Trophoblast cell (in vitro differentiated cells and primary cell): ENCODE measurements at regions not wholly inside any gene's neighbourhood (a gene's known extent, or its start where the extent isn't known, plus 50 kb on each side); places are given as distances from the start of the nearest gene placed in this dataset.
"Not testable (repeated sequence)": the region's sequence is repeated elsewhere in the genome, so short reads cannot be mapped to it uniquely, and the experiment has no call there.

Source experiments
- DNase-seq, 2 donors: peaks; one replicate each; pipeline ENCODE4 v3.0.0-alpha.2; 2016
- H2AFZ ChIP-seq: 2 replicates; pipeline ENCODE4 v1.6.1; 2013; ENCODE audit warnings: low read length, moderate library complexity, mild to moderate bottlenecking; ENCODE audit not compliant: insufficient read depth, poor library complexity
- H2AK5ac ChIP-seq: 2 replicates; pipeline ENCODE4 v1.6.1; 2013; ENCODE audit warnings: mild to moderate bottlenecking, low read length
- H2BK120ac ChIP-seq: 2 replicates; pipeline ENCODE4 v1.6.1; 2013; ENCODE audit warnings: low read length, mild to moderate bottlenecking, moderate library complexity; ENCODE audit not compliant: insufficient read depth, poor library complexity
- H2BK12ac ChIP-seq: 2 replicates; pipeline ENCODE4 v1.6.1; 2013; ENCODE audit warnings: mild to moderate bottlenecking, low read length, moderate library complexity
- H2BK5ac ChIP-seq: 2 replicates; pipeline ENCODE4 v1.6.1; 2013; ENCODE audit warnings: low read length, low read depth, moderate library complexity, mild to moderate bottlenecking; ENCODE audit not compliant: poor library complexity
- H3K14ac ChIP-seq: 2 replicates; pipeline ENCODE4 v1.6.1; 2013; ENCODE audit warnings: mild to moderate bottlenecking, low read length
- H3K18ac ChIP-seq: 2 replicates; pipeline ENCODE4 v1.6.1; 2013; ENCODE audit warnings: mild to moderate bottlenecking, low read length
- H3K23ac ChIP-seq: 2 replicates; pipeline ENCODE4 v1.6.1; 2013; ENCODE audit warnings: low read length
- H3K27ac ChIP-seq: 2 replicates; pipeline ENCODE4 v1.5.1; 2013; ENCODE audit warnings: low read depth, mild to moderate bottlenecking, inconsistent platforms, low read length, moderate library complexity
- H3K27me3 ChIP-seq: 2 replicates; pipeline ENCODE4 v1.6.1; 2013; ENCODE audit warnings: inconsistent platforms, mild to moderate bottlenecking, low read length, moderate library complexity; ENCODE audit not compliant: insufficient read depth
- H3K36me3 ChIP-seq, 2 experiments: 1 replicate in 1 of 2; 2 replicates in 1 of 2; pipeline ENCODE4 v1.6.1; 2013; ENCODE audit warnings: low read length in 2 of 2, mild to moderate bottlenecking in 2 of 2, moderate library complexity in 1 of 2; ENCODE audit not compliant: insufficient read depth in 2 of 2, control insufficient read depth in 1 of 2
- H3K4ac ChIP-seq: 2 replicates; pipeline ENCODE4 v1.6.1; 2013; ENCODE audit warnings: low read depth, mild to moderate bottlenecking, low read length, moderate library complexity
- H3K4me1 ChIP-seq, 2 experiments: 1 replicate in 1 of 2; 2 replicates in 1 of 2; pipeline ENCODE4 v1.6.1; 2013; ENCODE audit warnings: low read length in 2 of 2, mild to moderate bottlenecking in 2 of 2, moderate library complexity in 1 of 2; ENCODE audit not compliant: insufficient read depth in 2 of 2, control insufficient read depth in 1 of 2
- H3K4me2 ChIP-seq: 2 replicates; pipeline ENCODE4 v1.6.1; 2013; ENCODE audit warnings: inconsistent platforms, mild to moderate bottlenecking, low read length, moderate library complexity
- H3K4me3 ChIP-seq: 2 replicates; pipeline ENCODE4 v1.5.1; 2013; ENCODE audit warnings: mild to moderate bottlenecking, low read depth, low read length, inconsistent platforms
- H3K79me1 ChIP-seq: one replicate; pipeline ENCODE4 v1.6.1; 2013; ENCODE audit warnings: low read length
- H3K79me2 ChIP-seq: 2 replicates; pipeline ENCODE4 v1.6.1; 2013; ENCODE audit warnings: low read length, mild to moderate bottlenecking; ENCODE audit not compliant: control insufficient read depth, insufficient read depth, poor library complexity
- H3K9ac ChIP-seq: 2 replicates; pipeline ENCODE4 v1.6.1; 2013; ENCODE audit warnings: mild to moderate bottlenecking, low read length
- H3K9me3 ChIP-seq: 2 replicates; pipeline ENCODE4 v1.6.1; 2013; ENCODE audit warnings: low read depth, mild to moderate bottlenecking, control low read depth, inconsistent platforms, low read length; ENCODE audit not compliant: insufficient read depth
- H4K12ac ChIP-seq: 2 replicates; pipeline ENCODE4 v1.6.1; 2013; ENCODE audit warnings: low read depth, mild to moderate bottlenecking, low read length, moderate library complexity
- H4K8ac ChIP-seq: 2 replicates; pipeline ENCODE4 v1.6.1; 2013; ENCODE audit warnings: low read depth, mild to moderate bottlenecking, low read length, moderate library complexity
- H4K91ac ChIP-seq: one replicate; pipeline ENCODE4 v1.6.1; 2013; ENCODE audit warnings: low read depth, mild to moderate bottlenecking, low read length, moderate library complexity
- WGBS: extraction: QIAGEN DNeasy Blood & Tissue Kit; methylation state at CpG from one replicate; pipeline ENCODE4 v1.1.7; 2013; ENCODE audit warnings: missing lambda C conversion rate; ENCODE audit not compliant: insufficient read length, insufficient coverage; ENCODE audit errors: extremely low coverage; 5-methylcytosine and 5-hydroxymethylcytosine counted together

GRCh38 chr1:190679983-190680382 lies 202.3 kb upstream of the BRINP3 start:
- H4K12ac ChIP-seq = no peak overlapping the region
- no peak overlapping the region for H3K4me3 ChIP-seq
- H3K18ac ChIP-seq = no peak overlapping the region
- no peaks in the 10 kb centered on the region for H3K79me1 ChIP-seq
- H3K14ac ChIP-seq = no peak overlapping the region
- no peaks in the 10 kb centered on the region for H3K9me3 ChIP-seq
- no peak overlapping the region for H3K23ac ChIP-seq
- H2AFZ ChIP-seq = no peak overlapping the region
- WGBS = no CpG with 5 or more reads among the region's 4 CpGs
- no peak overlapping the region for H3K9ac ChIP-seq
- H3K4me2 ChIP-seq = no peak overlapping the region
- no peak overlapping the region for H2AK5ac ChIP-seq
- no peaks in the 10 kb centered on the region for H3K79me2 ChIP-seq
- peak in 1 of 2 donors; percentile 1 for DNase-seq
- no peak overlapping the region for H2BK5ac ChIP-seq
- H2BK120ac ChIP-seq = no peak overlapping the region
- no peaks in the 10 kb centered on the region for H3K4me1 ChIP-seq
- no peak overlapping the region for H3K4ac ChIP-seq
- H2BK12ac ChIP-seq = no peak overlapping the region
- H3K27ac ChIP-seq = no peak overlapping the region
- H4K91ac ChIP-seq = no peak overlapping the region
- no peaks in the 10 kb centered on the region for H3K36me3 ChIP-seq
- H3K27me3 ChIP-seq = no peaks in the 10 kb centered on the region
- H4K8ac ChIP-seq = no peak overlapping the region

- no peaks in the 10 kb centered on the region for H3K79me2 ChIP-seq
- no peak overlapping the region for H4K12ac ChIP-seq
- no peaks in the 10 kb centered on the region for H3K9me3 ChIP-seq
- no peak overlapping the region for H3K4me2 ChIP-seq
- no peak overlapping the region for H2BK12ac ChIP-seq
- no peak for DNase-seq
- H3K4me3 ChIP-seq = no peak overlapping the region
- no peak overlapping the region for H3K18ac ChIP-seq
- WGBS = no CpG with 5 or more reads among the region's 4 CpGs
- no peak overlapping the region for H3K9ac ChIP-seq
- no peaks in the 10 kb centered on the region for H3K4me1 ChIP-seq
- no peaks in the 10 kb centered on the region for H3K79me1 ChIP-seq
- no peaks in the 10 kb centered on the region for H3K36me3 ChIP-seq
- no peaks in the 10 kb centered on the region for H3K27me3 ChIP-seq
- no peak overlapping the region for H2AK5ac ChIP-seq
- no peak overlapping the region for H4K91ac ChIP-seq
- H3K27ac ChIP-seq = no peak overlapping the region
- no peak overlapping the region for H2BK5ac ChIP-seq
- H4K8ac ChIP-seq = no peak overlapping the region
- no peak overlapping the region for H3K14ac ChIP-seq
- no peak overlapping the region for H3K4ac ChIP-seq
- no peak overlapping the region for H2BK120ac ChIP-seq
- H3K23ac ChIP-seq = no peak overlapping the region
- no peak overlapping the region for H2AFZ ChIP-seq
Observed at GRCh38 chr1:190685676-190686075, 208.0 kb upstream of the BRINP3 start.

- H2AK5ac ChIP-seq = no peak overlapping the region
- no peak overlapping the region for H3K4ac ChIP-seq
- H3K14ac ChIP-seq = no peak overlapping the region
- no peaks in the 10 kb centered on the region for H3K27me3 ChIP-seq
- H2BK5ac ChIP-seq = no peak overlapping the region
- H2AFZ ChIP-seq = no peak overlapping the region
- H3K18ac ChIP-seq = no peak overlapping the region
- no peak overlapping the region for H2BK120ac ChIP-seq
- H3K79me1 ChIP-seq = no peaks in the 10 kb centered on the region
- WGBS = no CpG with 5 or more reads among the region's 1 CpG
- H3K23ac ChIP-seq = no peak overlapping the region
- H3K36me3 ChIP-seq = no peaks in the 10 kb centered on the region
- no peak overlapping the region for H3K27ac ChIP-seq
- H4K91ac ChIP-seq = no peak overlapping the region
- H3K9me3 ChIP-seq = no peaks in the 10 kb centered on the region
- H3K4me1 ChIP-seq = no peaks in the 10 kb centered on the region
- no peak for DNase-seq
- H3K9ac ChIP-seq = no peak overlapping the region
- no peak overlapping the region for H3K4me2 ChIP-seq
- H2BK12ac ChIP-seq = no peak overlapping the region
- H4K8ac ChIP-seq = no peak overlapping the region
- H4K12ac ChIP-seq = no peak overlapping the region
- no peaks in the 10 kb centered on the region for H3K79me2 ChIP-seq
- no peak overlapping the region for H3K4me3 ChIP-seq
Observed at GRCh38 chr1:190688096-190688495, 210.4 kb upstream of the BRINP3 start.

GRCh38 chr1:190698488-190698887 lies 220.8 kb upstream of the BRINP3 start:
- not testable (repeated sequence) for H3K4me2 ChIP-seq, H3K23ac ChIP-seq, H2BK120ac ChIP-seq, H3K9me3 ChIP-seq, H4K91ac ChIP-seq, H3K27ac ChIP-seq, H4K12ac ChIP-seq, H2BK5ac ChIP-seq, H2BK12ac ChIP-seq, H3K27me3 ChIP-seq, H3K18ac ChIP-seq, H2AFZ ChIP-seq, H2AK5ac ChIP-seq, DNase-seq, H3K14ac ChIP-seq, H4K8ac ChIP-seq, H3K79me2 ChIP-seq, H3K9ac ChIP-seq, H3K79me1 ChIP-seq, H3K4me1 ChIP-seq, H3K4ac ChIP-seq, H3K4me3 ChIP-seq, H3K36me3 ChIP-seq
- WGBS = no CpG with 5 or more reads among the region's 4 CpGs
